ENCODE measurements at regions not wholly inside any gene's neighbourhood (a gene's known extent, or its start where the extent isn't known, plus 50 kb on each side); places are given as distances from the start of the nearest gene placed in this dataset.
"Not testable (repeated sequence)": the region's sequence is repeated elsewhere in the genome, so short reads cannot be mapped to it uniquely, and the experiment has no call there.

GRCh38 chr6:144467921-144468320 lies 182.8 kb downstream of the UTRN start:
- H3K4me3 Mint-ChIP-seq = no peak overlapping the region
- no peaks in the 10 kb centered on the region for H3K9me3 Mint-ChIP-seq (ENCODE audit: low read depth)
- no peaks in the 10 kb centered on the region for H3K27me3 Mint-ChIP-seq
- H3K27ac Mint-ChIP-seq = peak overlapping the region; percentile 25
- ATAC-seq (no peak), DNase-seq (no peak)
- H3K36me3 Mint-ChIP-seq = peaks cover 57% of the 10 kb centered on the region
- CTCF ChIA-PET = no interaction called here
- H3K4me1 Mint-ChIP-seq = peaks cover 24% of the 10 kb centered on the region

- no peak for ATAC-seq
- DNase-seq = no peak
- H3K9me3 Mint-ChIP-seq (ENCODE audit: low read depth) = no peaks in the 10 kb centered on the region
- no peaks in the 10 kb centered on the region for H3K27me3 Mint-ChIP-seq
- CTCF ChIA-PET = interaction anchor here (1.1 to 1.2 kb wide), 2 partner anchors 12 to 13 kb away, joined by 3 read pairs; no protein-coding TSS in a partner anchor
- H3K4me3 Mint-ChIP-seq = peak overlapping the region; percentile 41
- H3K27ac Mint-ChIP-seq = peak overlapping the region; percentile 75
- H3K36me3 Mint-ChIP-seq = peaks cover 54% of the 10 kb centered on the region
- H3K4me1 Mint-ChIP-seq = peaks cover 24% of the 10 kb centered on the region
These were observed 183.6 kb downstream of the UTRN start for GRCh38 chr6:144468709-144469108.

- Mint-ChIP-seq H3K27ac (peak overlapping the region; percentile 75), H3K4me1 (peaks cover 24% of the 10 kb centered on the region), H3K9me3 (ENCODE audit: low read depth) (no peaks in the 10 kb centered on the region), H3K36me3 (peaks cover 52% of the 10 kb centered on the region), H3K27me3 (no peaks in the 10 kb centered on the region), H3K4me3 (peak overlapping the region; percentile 41)
- DNase-seq (no peak), ATAC-seq (peak; percentile 83)
- CTCF ChIA-PET = interaction anchor here (1.1 to 1.2 kb wide), 2 partner anchors 12 to 13 kb away, joined by 3 read pairs; no protein-coding TSS in a partner anchor
These were observed 184.0 kb downstream of the UTRN start for GRCh38 chr6:144469144-144469575.

- Mint-ChIP-seq H3K36me3 (peaks cover 54% of the 10 kb centered on the region), H3K4me1 (peaks cover 28% of the 10 kb centered on the region)
- H3K27me3 Mint-ChIP-seq; H3K9me3 Mint-ChIP-seq (ENCODE audit: low read depth); DNase-seq; H3K4me3 Mint-ChIP-seq; ATAC-seq; CTCF ChIA-PET; H3K27ac Mint-ChIP-seq: not testable (repeated sequence)
These were observed 185.1 kb downstream of the UTRN start for GRCh38 chr6:144470201-144470600.

GRCh38 chr6:144471986-144472385 lies 186.9 kb downstream of the UTRN start:
- no peak overlapping the region for H3K27ac Mint-ChIP-seq

GRCh38 chr6:144474290-144474689 lies 189.2 kb downstream of the UTRN start:
- ATAC-seq (no peak), DNase-seq (no peak)
- peaks cover 51% of the 10 kb centered on the region for H3K36me3 Mint-ChIP-seq
- H3K4me3 Mint-ChIP-seq = no peak overlapping the region
- H3K4me1 Mint-ChIP-seq = peaks cover 8% of the 10 kb centered on the region
- no peaks in the 10 kb centered on the region for H3K9me3 Mint-ChIP-seq (ENCODE audit: low read depth)
- H3K27ac Mint-ChIP-seq = no peak overlapping the region
- no peaks in the 10 kb centered on the region for H3K27me3 Mint-ChIP-seq
- CTCF ChIA-PET = interaction anchor here (0.6 to 1.1 kb wide), 2 partner anchors 14 to 293 kb away, joined by 3 read pairs; no protein-coding TSS in a partner anchor

More at GRCh38 chr6:144471986-144472385, 186.9 kb downstream of the UTRN start:
- ATAC-seq (no peak), DNase-seq (no peak)
- Mint-ChIP-seq H3K27me3 (no peaks in the 10 kb centered on the region), H3K4me1 (peaks cover 29% of the 10 kb centered on the region), H3K9me3 (ENCODE audit: low read depth) (no peaks in the 10 kb centered on the region), H3K36me3 (peaks cover 56% of the 10 kb centered on the region), H3K4me3 (no peak overlapping the region)
- CTCF ChIA-PET = interaction anchor here (0.7 kb wide), 1 partner anchor 12 kb away, joined by 3 read pairs; no protein-coding TSS in a partner anchor

GRCh38 chr6:144474904-144475303 lies 189.8 kb downstream of the UTRN start:
- Mint-ChIP-seq H3K27me3 (no peaks in the 10 kb centered on the region), H3K4me1 (peaks cover 5% of the 10 kb centered on the region), H3K27ac (no peak overlapping the region), H3K4me3 (no peak overlapping the region), H3K9me3 (ENCODE audit: low read depth) (no peaks in the 10 kb centered on the region), H3K36me3 (peaks cover 51% of the 10 kb centered on the region)
- DNase-seq = no peak
- no peak for ATAC-seq
- CTCF ChIA-PET = interaction anchor here (0.6 to 1.1 kb wide), 2 partner anchors 15 to 294 kb away, joined by 3 read pairs; no protein-coding TSS in a partner anchor

- Mint-ChIP-seq H3K9me3 (ENCODE audit: low read depth) (no peaks in the 10 kb centered on the region), H3K27me3 (no peaks in the 10 kb centered on the region), H3K36me3 (peaks cover 55% of the 10 kb centered on the region), H3K4me1 (peaks cover 5% of the 10 kb centered on the region), H3K27ac (peak overlapping the region; percentile 7), H3K4me3 (no peak overlapping the region)
- no peak for ATAC-seq
- DNase-seq = no peak
- CTCF ChIA-PET = interaction anchor here (1.1 to 1.7 kb wide), 2 partner anchors 15 to 26 kb away, joined by 3 read pairs; no protein-coding TSS in a partner anchor
These were observed 190.3 kb downstream of the UTRN start for GRCh38 chr6:144475411-144475810.

- H3K36me3 Mint-ChIP-seq = peaks cover 51% of the 10 kb centered on the region
- H3K27ac Mint-ChIP-seq = no peak overlapping the region
- CTCF ChIA-PET = interaction anchor here (1.7 kb wide), 1 partner anchor 25 kb away, joined by 3 read pairs; no protein-coding TSS in a partner anchor
These were observed 191.2 kb downstream of the UTRN start for GRCh38 chr6:144476286-144476685.

GRCh38 chr6:144477396-144477795 lies 192.3 kb downstream of the UTRN start:
- no peaks in the 10 kb centered on the region for H3K27me3 Mint-ChIP-seq
- peaks cover 51% of the 10 kb centered on the region for H3K36me3 Mint-ChIP-seq
- H3K27ac Mint-ChIP-seq = no peak overlapping the region
- CTCF ChIA-PET = interaction anchor here (1.7 kb wide), 1 partner anchor 24 kb away, joined by 3 read pairs; no protein-coding TSS in a partner anchor
- no peaks in the 10 kb centered on the region for H3K9me3 Mint-ChIP-seq (ENCODE audit: low read depth)
- ATAC-seq (no peak), DNase-seq (no peak)
- H3K4me3 Mint-ChIP-seq = no peak overlapping the region
- H3K4me1 Mint-ChIP-seq = peaks cover 15% of the 10 kb centered on the region

More at GRCh38 chr6:144476286-144476685, 191.2 kb downstream of the UTRN start:
- ATAC-seq = no peak
- no peak for DNase-seq
- no peak overlapping the region for H3K4me3 Mint-ChIP-seq
- H3K4me1 Mint-ChIP-seq = peaks cover 5% of the 10 kb centered on the region
- H3K27me3 Mint-ChIP-seq = no peaks in the 10 kb centered on the region
- H3K9me3 Mint-ChIP-seq (ENCODE audit: low read depth) = no peaks in the 10 kb centered on the region

GRCh38 chr6:144477856-144478255 lies 192.7 kb downstream of the UTRN start:
- Mint-ChIP-seq H3K9me3 (ENCODE audit: low read depth) (no peaks in the 10 kb centered on the region), H3K27ac (no peak overlapping the region), H3K4me3 (no peak overlapping the region), H3K4me1 (peaks cover 19% of the 10 kb centered on the region), H3K36me3 (peaks cover 53% of the 10 kb centered on the region), H3K27me3 (no peaks in the 10 kb centered on the region)
- no peak for DNase-seq
- no peak for ATAC-seq
- CTCF ChIA-PET = no interaction called here

- peak overlapping the region; percentile 63 for H3K27ac Mint-ChIP-seq
- no peak overlapping the region for H3K4me3 Mint-ChIP-seq
- ATAC-seq (no peak), DNase-seq (no peak)
- peaks cover 25% of the 10 kb centered on the region for H3K4me1 Mint-ChIP-seq
- CTCF ChIA-PET = no interaction called here
- no peaks in the 10 kb centered on the region for H3K27me3 Mint-ChIP-seq
- H3K9me3 Mint-ChIP-seq (ENCODE audit: low read depth) = no peaks in the 10 kb centered on the region
- peaks cover 54% of the 10 kb centered on the region for H3K36me3 Mint-ChIP-seq
These were observed 193.3 kb downstream of the UTRN start for GRCh38 chr6:144478483-144478882.

- CTCF ChIA-PET = interaction anchor here (0.9 to 2.3 kb wide), 5 partner anchors 8 to 381 kb away, joined by 3 to 8 read pairs (median 5); no protein-coding TSS in a partner anchor
- H3K36me3 Mint-ChIP-seq = peaks cover 46% of the 10 kb centered on the region
- ATAC-seq = no peak
These were observed 194.9 kb downstream of the UTRN start for GRCh38 chr6:144479991-144480390.

GRCh38 chr6:144480473-144480872 lies 195.3 kb downstream of the UTRN start:
- H3K4me3 Mint-ChIP-seq = no peak overlapping the region
- ATAC-seq (no peak), DNase-seq (no peak)
- no peaks in the 10 kb centered on the region for H3K9me3 Mint-ChIP-seq (ENCODE audit: low read depth)
- H3K27ac Mint-ChIP-seq = no peak overlapping the region
- peaks cover 23% of the 10 kb centered on the region for H3K4me1 Mint-ChIP-seq
- CTCF ChIA-PET = interaction anchor here (1.1 to 2.3 kb wide), 8 partner anchors 8 to 381 kb away, joined by 3 to 13 read pairs (median 6); no protein-coding TSS in a partner anchor
- peaks cover 45% of the 10 kb centered on the region for H3K36me3 Mint-ChIP-seq
- H3K27me3 Mint-ChIP-seq = no peaks in the 10 kb centered on the region

More at GRCh38 chr6:144479991-144480390, 194.9 kb downstream of the UTRN start:
- no peak for DNase-seq
- Mint-ChIP-seq H3K27ac (no peak overlapping the region), H3K9me3 (ENCODE audit: low read depth) (no peaks in the 10 kb centered on the region), H3K4me1 (peaks cover 27% of the 10 kb centered on the region), H3K27me3 (no peaks in the 10 kb centered on the region), H3K4me3 (no peak overlapping the region)
